ENCODE measurements at regions not wholly inside any gene's neighbourhood (a gene's known extent, or its start where the extent isn't known, plus 50 kb on each side); places are given as distances from the start of the nearest gene placed in this dataset.

GRCh38 chr14:71203306-71203705, 296.0 kb downstream of the PCNX1 start:
- CTCF ChIA-PET (ENCODE audit: low intra/inter-chr PET ratio) = no interaction called here
- Histone ChIP-seq H2AFZ (ENCODE audit: low read depth, low read length) (no peak overlapping the region), H3K27ac (ENCODE audit: extremely low read depth, low read depth, low read length) (no peak overlapping the region), H3K27me3 (ENCODE audit: control insufficient read depth in 2 of 2, insufficient read depth in 2 of 2, low read length in 2 of 2) (peaks cover 0 to 12% of the 10 kb centered on the region in 2 experiments; a peak in 1 of 5 replicates), H3K9ac (ENCODE audit: insufficient read depth in 1 of 2, low read depth in 2 of 2, low read length in 2 of 2) (no peak overlapping the region), H3K4me2 (ENCODE audit: insufficient read depth, low read length) (no peak overlapping the region), H3K9me3 (replicated peaks; ENCODE audit: control insufficient read depth, insufficient read depth, low read depth, low read length) (no peaks in the 10 kb centered on the region), H3K79me2 (ENCODE audit: control insufficient read depth, insufficient read depth, low read length) (no peaks in the 10 kb centered on the region), H3K4me1 (replicated peaks in 1 of 2; ENCODE audit: control insufficient read depth in 2 of 2, insufficient read depth in 2 of 2, low read length in 2 of 2) (no peaks in the 10 kb centered on the region; a peak in 1 of 5 replicates), H3K36me3 (ENCODE audit: control insufficient read depth, insufficient read depth, low read length) (no peaks in the 10 kb centered on the region), H3K9me1 (ENCODE audit: control insufficient read depth, insufficient read depth, low read length) (no peaks in the 10 kb centered on the region), H4K20me1 (replicated peaks; ENCODE audit: control insufficient read depth, insufficient read depth, low read length) (no peaks in the 10 kb centered on the region), H3K4me3 (no peak overlapping the region)
- in situ Hi-C loops (cut with MboI) = no loop called here
- FAIRE-seq (no peak), DNase-seq (ENCODE audit: extremely low read depth in 1 of 4, low spot score in 3 of 4) (no peak), ATAC-seq (no peak)
- no TSS peak for BruUV-seq (replicated peaks)
- POLR2A ChIA-PET = interaction anchor here (0.5 kb wide), 1 partner anchor 13 kb away, joined by 3 read pairs; no protein-coding TSS in a partner anchor
- intact Hi-C loops (cut with micrococcal nuclease) = no loop called here
- 2% methylated on average over 6 of the region's 6 CpGs for WGBS (ENCODE audit: insufficient coverage, low coverage, missing lambda C conversion rate)
- TF ChIP-seq CEBPG (CRISPR knock-in tag; IDR thresholded peaks at IDR 0.05) = no peak
- no peak for TF ChIP-seq CEBPG (tag; conservative IDR thresholded peaks at IDR 0.05 in 1 of 2, IDR thresholded peaks at IDR 0.05 in 1 of 2)
- no peak for TF ChIP-seq SMARCE1 (IDR thresholded peaks at IDR 0.05)
- TF ChIP-seq, protein P1, sequence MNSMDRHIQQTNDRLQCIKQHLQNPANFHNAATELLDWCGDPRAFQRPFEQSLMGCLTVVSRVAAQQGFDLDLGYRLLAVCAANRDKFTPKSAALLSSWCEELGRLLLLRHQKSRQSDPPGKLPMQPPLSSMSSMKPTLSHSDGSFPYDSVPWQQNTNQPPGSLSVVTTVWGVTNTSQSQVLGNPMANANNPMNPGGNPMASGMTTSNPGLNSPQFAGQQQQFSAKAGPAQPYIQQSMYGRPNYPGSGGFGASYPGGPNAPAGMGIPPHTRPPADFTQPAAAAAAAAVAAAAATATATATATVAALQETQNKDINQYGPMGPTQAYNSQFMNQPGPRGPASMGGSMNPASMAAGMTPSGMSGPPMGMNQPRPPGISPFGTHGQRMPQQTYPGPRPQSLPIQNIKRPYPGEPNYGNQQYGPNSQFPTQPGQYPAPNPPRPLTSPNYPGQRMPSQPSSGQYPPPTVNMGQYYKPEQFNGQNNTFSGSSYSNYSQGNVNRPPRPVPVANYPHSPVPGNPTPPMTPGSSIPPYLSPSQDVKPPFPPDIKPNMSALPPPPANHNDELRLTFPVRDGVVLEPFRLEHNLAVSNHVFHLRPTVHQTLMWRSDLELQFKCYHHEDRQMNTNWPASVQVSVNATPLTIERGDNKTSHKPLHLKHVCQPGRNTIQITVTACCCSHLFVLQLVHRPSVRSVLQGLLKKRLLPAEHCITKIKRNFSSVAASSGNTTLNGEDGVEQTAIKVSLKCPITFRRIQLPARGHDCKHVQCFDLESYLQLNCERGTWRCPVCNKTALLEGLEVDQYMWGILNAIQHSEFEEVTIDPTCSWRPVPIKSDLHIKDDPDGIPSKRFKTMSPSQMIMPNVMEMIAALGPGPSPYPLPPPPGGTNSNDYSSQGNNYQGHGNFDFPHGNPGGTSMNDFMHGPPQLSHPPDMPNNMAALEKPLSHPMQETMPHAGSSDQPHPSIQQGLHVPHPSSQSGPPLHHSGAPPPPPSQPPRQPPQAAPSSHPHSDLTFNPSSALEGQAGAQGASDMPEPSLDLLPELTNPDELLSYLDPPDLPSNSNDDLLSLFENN (IDR thresholded peaks at IDR 0.05; ENCODE audit: low read depth in 2 of 2, low read length in 2 of 2) = no peak
- TF ChIP-seq ZBTB12 (CRISPR knock-in tag; IDR thresholded peaks at IDR 0.05) = no peak
- no peak for TF ChIP-seq JUND (IDR thresholded peaks at IDR 0.05; ENCODE audit: borderline replicate concordance, low read depth, low read length)
- no peak for TF ChIP-seq JUND (tag; IDR thresholded peaks at IDR 0.05; ENCODE audit: borderline replicate concordance, low read depth, low read length)
- no peak for TF ChIP-seq ZNF431 (CRISPR knock-in tag; IDR thresholded peaks at IDR 0.05)
- TF ChIP-seq PRPF4 (IDR thresholded peaks at IDR 0.05; ENCODE audit: insufficient read depth, low read depth, low read length, poor library complexity, severe bottlenecking) = no peak
- no peak for TF ChIP-seq ZNF263 (CRISPR knock-in tag; IDR thresholded peaks at IDR 0.05; ENCODE audit: borderline replicate concordance)
- TF ChIP-seq BRCA1 (IDR thresholded peaks at IDR 0.05) = no peak
- TF ChIP-seq BRCA1 (CRISPR knock-in tag; IDR thresholded peaks at IDR 0.05) = no peak
- no peak for TF ChIP-seq ERF (CRISPR knock-in tag; IDR thresholded peaks at IDR 0.05)
- no peak for TF ChIP-seq ZNF518B (CRISPR knock-in tag; IDR thresholded peaks at IDR 0.05)
- no peak for TF ChIP-seq KLF1 (tag; IDR thresholded peaks at IDR 0.05)
- no peak for TF ChIP-seq ZC3H4 (CRISPR knock-in tag; IDR thresholded peaks at IDR 0.05; ENCODE audit: borderline replicate concordance)
- TF ChIP-seq GTF2F1 (IDR thresholded peaks at IDR 0.05; ENCODE audit: low read depth, low read length) = no peak

Measured in K562 (cell line).